GM19397 (cell line): ENCODE measurements at regions not wholly inside any gene's neighbourhood (a gene's known extent, or its start where the extent isn't known, plus 50 kb on each side); places are given as distances from the start of the nearest gene placed in this dataset.

ENCODE experiments used
- ATAC-seq: cut with Tn5 transposase; IDR thresholded peaks from one replicate; pipeline ENCODE4 v1.9.1; 2021; ENCODE audit warnings: mild to moderate bottlenecking, moderate library complexity; ENCODE audit not compliant: unreplicated experiment

DNA sequence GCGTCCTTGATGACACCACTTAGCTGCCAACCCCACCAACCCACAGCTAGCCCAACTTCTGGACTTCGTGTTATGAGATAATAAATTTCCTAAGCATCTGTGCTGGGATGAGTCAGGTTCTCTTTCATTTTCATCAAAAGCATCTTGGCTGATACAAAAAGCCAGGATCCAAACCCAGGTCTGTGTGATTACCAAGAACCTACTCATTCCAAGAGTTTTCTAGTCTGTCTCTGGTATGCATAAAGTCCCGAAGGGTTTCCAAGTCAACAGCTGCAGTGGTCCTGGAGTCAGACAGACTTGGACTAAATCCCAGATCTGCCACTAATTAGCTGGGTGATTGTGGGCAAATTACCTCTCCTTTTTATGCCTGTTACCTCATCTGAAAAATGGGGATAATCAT lies 55.5 kb upstream of the SERP2 start:
- no peak for ATAC-seq

DNA sequence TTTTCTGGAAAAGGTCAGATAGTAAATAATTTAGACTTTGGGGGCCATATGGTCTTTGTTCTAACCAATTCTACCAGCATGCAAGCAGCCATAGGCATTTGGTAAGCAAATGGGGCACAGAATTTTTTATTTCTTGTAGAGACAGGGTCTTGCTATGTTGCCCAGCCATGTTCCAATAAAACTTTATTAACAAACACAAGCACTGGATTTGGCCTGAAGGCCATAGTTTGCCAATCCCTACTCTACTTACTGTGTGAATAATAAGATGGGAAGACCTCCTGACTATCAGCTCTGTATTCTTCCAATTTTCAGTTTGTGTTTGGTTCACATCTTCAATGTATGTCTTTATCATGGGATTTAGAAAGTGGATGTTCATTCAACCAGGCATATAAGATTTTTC lies 53.0 kb upstream of the SERP2 start:
- ATAC-seq = no peak

GRCh38 chr13:44321961-44322360 lies 51.7 kb upstream of the SERP2 start:
- no peak for ATAC-seq

DNA sequence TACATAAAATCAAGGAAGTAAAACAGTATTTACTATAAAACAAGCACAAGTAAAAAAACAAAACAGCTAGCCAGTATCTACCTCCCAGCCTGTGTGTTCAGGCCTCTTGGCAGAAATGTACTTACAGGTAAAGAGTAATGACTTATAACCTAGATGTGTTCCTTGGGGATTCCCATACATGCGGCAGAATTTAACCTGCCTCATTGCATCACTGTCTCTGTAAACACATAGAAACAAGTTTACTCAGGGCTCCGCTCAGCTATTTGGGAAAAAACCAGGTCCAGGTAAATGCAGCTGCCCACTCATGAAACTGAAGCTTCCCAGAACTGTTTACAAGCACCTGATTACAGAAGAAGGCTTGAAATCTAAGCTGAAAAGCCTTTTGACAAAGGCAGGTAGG lies 50.7 kb upstream of the SERP2 start:
- ATAC-seq = no peak

GRCh38 chr13:44323754-44324153 lies 49.9 kb upstream of the SERP2 start:
- ATAC-seq = no peak
